Keratinocyte (primary cell): ENCODE measurements at regions not wholly inside any gene's neighbourhood (a gene's known extent, or its start where the extent isn't known, plus 50 kb on each side); places are given as distances from the start of the nearest gene placed in this dataset.

ENCODE experiments used
- DNase-seq: peaks from one replicate; pipeline ENCODE4 v3.0.0-alpha.2; 2011; ENCODE audit warnings: low read depth, missing footprints, low spot score
- FAIRE-seq: peaks from 2 replicates; lab custom pipeline; 2011; peaks lifted over from hg19 to GRCh38; lab: Jason Lieb, UNC
- H2AFZ ChIP-seq: 2 replicates; pipeline ENCODE4 v1.6.0; 2012; ENCODE audit warnings: low read length, control low read depth, inconsistent platforms; ENCODE audit not compliant: control insufficient read depth
- H3K27ac ChIP-seq: 2 replicates; pipeline ENCODE4 v1.5.1; 2011; ENCODE audit warnings: low read length; ENCODE audit not compliant: control insufficient read depth, insufficient read depth
- H3K27me3 ChIP-seq: 3 replicates; pipeline ENCODE4 v1.6.0; 2011; ENCODE audit warnings: low read length; ENCODE audit not compliant: control insufficient read depth, insufficient read depth; ENCODE audit errors: extremely low read depth
- H3K36me3 ChIP-seq, 2 experiments: 2 replicates in 1 of 2; 3 replicates in 1 of 2; pipeline ENCODE4 v1.5.1; 2011; ENCODE audit warnings: low read length in 2 of 2, mild to moderate bottlenecking in 1 of 2; ENCODE audit not compliant: control insufficient read depth in 2 of 2, insufficient read depth in 2 of 2; ENCODE audit errors: extremely low read depth in 1 of 2
- H3K4me1 ChIP-seq: 3 replicates; pipeline ENCODE4 v1.5.1; 2011; ENCODE audit warnings: low read length; ENCODE audit not compliant: control insufficient read depth, insufficient read depth; ENCODE audit errors: extremely low read depth
- H3K4me2 ChIP-seq: 3 replicates; pipeline ENCODE4 v1.6.0; 2011; ENCODE audit warnings: low read depth, low read length; ENCODE audit not compliant: control insufficient read depth, insufficient read depth; ENCODE audit errors: extremely low read depth
- H3K4me3 ChIP-seq, 3 experiments: fragments of 200-600 bp in 1 of 3; sonication (generic) in 1 of 3; 2 replicates in 2 of 3; 3 replicates in 1 of 3; pipeline ENCODE4 v1.5.1; 2011 to 2016; ENCODE audit warnings: low read length in 3 of 3, mild to moderate bottlenecking in 3 of 3, control low read depth in 2 of 3, inconsistent platforms in 1 of 3, low read depth in 1 of 3, mixed read lengths in 1 of 3, mixed run types in 1 of 3, moderate library complexity in 1 of 3; ENCODE audit not compliant: control insufficient read depth in 2 of 3, insufficient read depth in 2 of 3; ENCODE audit errors: extremely low read depth in 1 of 3
- H3K79me2 ChIP-seq: 2 replicates; pipeline ENCODE4 v1.6.0; 2012; ENCODE audit warnings: low read length; ENCODE audit not compliant: control insufficient read depth, insufficient read depth
- H3K9ac ChIP-seq: 3 replicates; pipeline ENCODE4 v1.6.0; 2011; ENCODE audit warnings: low read length; ENCODE audit not compliant: control insufficient read depth, insufficient read depth; ENCODE audit errors: extremely low read depth
- H3K9me1 ChIP-seq: 3 replicates; pipeline ENCODE4 v1.6.0; 2011; ENCODE audit warnings: low read length; ENCODE audit not compliant: control insufficient read depth, insufficient read depth; ENCODE audit errors: extremely low read depth
- H3K9me3 ChIP-seq: 2 replicates; pipeline ENCODE4 v1.5.1; 2012; ENCODE audit warnings: low read depth, low read length; ENCODE audit not compliant: control insufficient read depth
- H4K20me1 ChIP-seq: 3 replicates; pipeline ENCODE4 v1.6.0; 2011; ENCODE audit warnings: low read length; ENCODE audit not compliant: control insufficient read depth, insufficient read depth; ENCODE audit errors: extremely low read depth
- CTCF ChIP-seq, 3 experiments: IDR thresholded peaks in 1 of 3; conservative IDR thresholded peaks in 1 of 3; optimal IDR thresholded peaks in 1 of 3; 2 replicates in 2 of 3; 3 replicates in 1 of 3; pipeline versions ENCODE3 to v1.5.1; 2011; ENCODE audit warnings: low read length in 3 of 3, mild to moderate bottlenecking in 3 of 3, moderate library complexity in 2 of 3, control low read depth in 1 of 3, inconsistent platforms in 1 of 3; ENCODE audit not compliant: insufficient read depth in 2 of 3; ENCODE audit errors: extremely low read depth in 1 of 3
- EZH2 ChIP-seq: IDR thresholded peaks from one replicate; pipeline ENCODE4 v1.6.1; 2012; ENCODE audit warnings: inconsistent platforms, mild to moderate bottlenecking, low read length, moderate library complexity
- dilution Hi-C: fragments of 300-500 bp; cut with MboI; formaldehyde crosslinking; loops from one replicate; pipeline ENCODE4 v1.7.0; 2020; ENCODE audit warnings: low sequenced_read_pairs; ENCODE audit not compliant: extremely low pct_ligation_motif_present

GRCh38 chr14:99025418-99025817, 246.6 kb downstream of the BCL11B start:
- no peak overlapping the region for H3K27ac ChIP-seq
- H3K4me1 ChIP-seq: peaks cover 10% of the 10 kb centered on the region
- no peaks in the 10 kb centered on the region for H3K27me3 ChIP-seq
- no peaks in the 10 kb centered on the region for H4K20me1 ChIP-seq
- no peak overlapping the region for H2AFZ ChIP-seq
- no peak for TF ChIP-seq EZH2
- TF ChIP-seq CTCF (optimal IDR thresholded peaks at IDR 0.05 in 1 of 3, IDR thresholded peaks at IDR 0.05 in 1 of 3, conservative IDR thresholded peaks at IDR 0.05 in 1 of 3; ENCODE audit: extremely low read depth in 1 of 3, insufficient read depth in 2 of 3, low read length in 3 of 3): no peak
- no peak overlapping the region for H3K4me3 ChIP-seq
- FAIRE-seq (no peak), DNase-seq (no peak)
- no peaks in the 10 kb centered on the region for H3K79me2 ChIP-seq
- dilution Hi-C loops: no loop called here
- H3K9ac ChIP-seq: no peak overlapping the region
- H3K4me2 ChIP-seq: no peak overlapping the region
- H3K36me3 ChIP-seq: no peaks in the 10 kb centered on the region
- H3K9me3 ChIP-seq: no peaks in the 10 kb centered on the region
- H3K9me1 ChIP-seq: no peaks in the 10 kb centered on the region

- Histone ChIP-seq H3K27me3 (no peaks in the 10 kb centered on the region), H3K4me1 (peaks cover 7% of the 10 kb centered on the region), H3K4me3 (no peak overlapping the region), H3K9ac (no peak overlapping the region), H4K20me1 (no peaks in the 10 kb centered on the region), H2AFZ (peak overlapping the region; percentile 45), H3K79me2 (no peaks in the 10 kb centered on the region), H3K27ac (no peak overlapping the region), H3K9me3 (no peaks in the 10 kb centered on the region), H3K9me1 (no peaks in the 10 kb centered on the region), H3K4me2 (no peak overlapping the region), H3K36me3 (no peaks in the 10 kb centered on the region)
- DNase-seq (no peak), FAIRE-seq (peak; percentile 74)
- dilution Hi-C loops: no loop called here
- TF ChIP-seq EZH2: no peak
- no peak for TF ChIP-seq CTCF (optimal IDR thresholded peaks at IDR 0.05 in 1 of 3, IDR thresholded peaks at IDR 0.05 in 1 of 3, conservative IDR thresholded peaks at IDR 0.05 in 1 of 3; ENCODE audit: extremely low read depth in 1 of 3, insufficient read depth in 2 of 3, low read length in 3 of 3)
These were observed 245.5 kb downstream of the BCL11B start for GRCh38 chr14:99026471-99026870.
